ENCODE measurements at regions not wholly inside any gene's neighbourhood (a gene's known extent, or its start where the extent isn't known, plus 50 kb on each side); places are given as distances from the start of the nearest gene placed in this dataset.

DNA sequence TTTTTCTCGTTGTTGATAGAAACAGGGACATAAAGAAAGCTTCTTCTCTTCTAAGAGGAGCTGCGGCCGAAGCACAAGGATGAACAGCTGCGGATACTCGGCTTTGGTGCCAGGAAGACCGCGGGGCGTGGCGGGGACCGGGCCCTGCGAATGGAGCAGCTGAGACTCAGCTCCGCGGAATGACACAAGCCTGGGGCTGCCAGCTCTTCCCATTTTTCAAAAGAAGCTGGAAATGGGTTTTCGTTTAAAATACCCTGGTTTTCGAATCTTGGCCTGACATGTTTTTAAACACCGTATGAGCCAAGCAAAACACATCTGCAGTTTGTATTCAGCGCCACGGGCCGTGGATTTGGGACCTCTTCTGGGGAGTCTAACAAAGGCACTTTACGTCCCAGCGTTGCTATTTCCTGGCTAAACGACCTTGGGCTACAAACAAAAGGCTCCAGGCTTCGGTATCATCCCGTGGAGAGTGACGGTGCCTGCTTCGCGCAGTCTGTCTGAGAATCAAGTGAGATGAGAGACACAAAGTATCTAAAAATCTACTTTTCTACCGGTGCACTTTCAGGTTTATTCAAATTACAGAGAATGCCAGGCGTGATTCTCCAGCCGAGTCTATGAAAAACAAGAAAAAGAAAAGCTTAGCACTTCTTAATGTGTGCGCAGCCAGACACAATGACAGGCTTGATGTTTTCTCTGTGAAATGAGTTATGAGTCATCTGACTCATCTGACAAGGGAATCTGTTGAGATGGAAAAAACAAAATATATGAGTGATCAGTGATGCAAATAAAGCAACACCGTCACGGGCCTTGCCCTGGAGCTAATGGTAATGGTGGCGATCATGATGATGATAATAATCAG lies 114.0 kb upstream of the TMEM132D start:
- DNase-seq = no peak

DNA sequence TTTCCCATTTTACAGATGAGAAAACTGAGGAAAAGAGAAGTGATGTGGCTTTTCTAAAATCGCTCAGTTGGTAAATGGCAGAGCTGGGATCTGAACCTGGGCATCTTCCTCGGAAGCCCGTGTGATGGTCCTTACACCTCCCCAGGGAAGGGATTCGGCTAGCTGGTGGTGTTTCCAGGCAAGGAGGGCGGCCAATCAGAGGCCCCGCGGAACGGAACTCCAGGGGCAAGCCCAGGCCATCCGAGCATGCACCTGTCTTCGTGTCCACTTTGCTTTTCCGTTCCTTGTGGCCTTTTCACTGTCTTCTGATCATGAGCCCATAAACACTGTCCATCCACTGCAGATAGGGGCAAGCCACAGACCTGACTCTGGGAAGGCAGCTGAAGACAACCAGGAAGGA lies 114.8 kb upstream of the TMEM132D start:
- DNase-seq = no peak

DNA sequence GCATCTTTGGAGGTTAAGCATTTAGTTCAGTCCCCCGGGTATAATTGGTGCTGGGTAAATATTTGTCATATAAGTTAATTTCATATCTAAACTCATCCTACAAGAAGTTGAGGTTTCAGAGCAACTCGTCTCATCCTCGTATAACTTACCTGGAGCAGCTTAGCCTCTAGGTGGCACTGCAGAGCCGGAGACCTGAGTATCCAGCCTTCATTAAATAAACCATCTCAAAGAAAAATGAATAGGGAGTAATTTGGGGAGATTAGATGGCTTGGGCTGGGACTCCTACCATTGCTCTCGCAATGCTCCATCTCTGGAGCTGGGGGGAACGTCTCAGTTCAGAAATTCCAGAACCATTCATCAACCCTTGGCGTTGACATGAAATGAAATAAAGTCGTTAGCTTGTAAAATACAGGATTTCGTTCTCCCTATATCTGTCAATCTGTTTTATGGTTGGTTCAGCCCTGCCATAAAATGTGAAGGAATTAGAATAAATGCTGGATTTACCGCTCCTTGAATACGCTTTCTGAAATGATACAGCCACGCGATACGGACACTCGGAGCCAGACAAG lies 122.9 kb upstream of the TMEM132D start:
- peak; percentile 43 for DNase-seq

DNA sequence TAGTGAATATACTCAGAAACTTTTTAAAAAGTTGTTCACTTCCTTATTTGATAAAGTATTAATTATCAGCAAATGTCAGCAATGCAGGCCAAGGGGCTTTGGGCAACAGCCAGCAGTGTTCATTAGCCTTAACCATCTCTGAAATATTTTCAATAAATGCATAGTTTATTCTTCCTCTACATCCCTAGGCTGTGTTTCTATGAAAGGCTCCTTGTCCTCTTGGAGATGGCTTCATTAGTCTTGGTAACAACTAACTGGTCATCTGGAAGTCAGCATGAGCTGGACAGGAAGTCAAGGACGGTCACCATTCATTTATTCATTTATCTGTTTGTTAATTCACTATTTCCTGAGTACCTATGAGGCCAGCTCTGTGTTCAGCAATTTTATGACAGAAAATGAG lies 124.0 kb upstream of the TMEM132D start:
- no peak for DNase-seq

DNA sequence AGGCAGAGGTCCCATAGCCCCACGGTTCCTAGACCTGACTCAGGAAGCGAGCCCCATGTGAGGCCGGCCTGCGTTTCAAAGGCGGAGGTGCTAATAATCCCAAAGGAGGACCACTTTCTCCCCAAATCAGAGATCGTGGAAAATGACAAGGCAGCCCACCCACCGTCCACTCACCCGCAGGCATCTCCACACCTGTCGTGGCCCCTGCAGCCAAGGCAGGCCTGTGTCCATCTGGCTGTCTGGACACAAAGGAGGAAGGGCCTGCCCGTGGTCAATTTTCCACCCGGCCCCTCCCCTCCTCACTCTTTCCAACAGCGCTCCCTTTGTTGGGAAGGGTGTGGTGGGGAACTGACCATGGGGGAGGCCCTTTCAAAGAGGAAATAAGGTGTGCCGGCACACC lies 125.3 kb upstream of the TMEM132D start:
- no peak for DNase-seq

DNA sequence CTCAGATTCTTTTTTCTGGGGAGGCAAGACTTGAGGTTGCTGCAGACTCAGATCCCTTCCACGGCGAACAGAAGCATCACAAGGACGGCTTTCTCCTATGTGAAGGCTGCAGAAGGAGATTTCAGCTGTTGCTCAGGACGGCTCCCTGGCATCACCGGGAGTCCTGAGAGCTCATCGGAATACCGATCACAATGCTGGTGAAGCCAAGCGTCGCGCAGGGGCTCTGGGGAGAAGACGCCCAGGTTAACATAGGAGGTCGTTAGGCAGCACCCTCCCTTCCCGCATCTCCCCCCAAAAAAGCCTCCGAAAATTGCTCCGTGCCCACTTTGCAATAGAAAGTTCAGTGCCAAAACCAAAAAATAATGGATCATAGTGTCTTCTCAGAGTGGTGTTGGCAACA lies 127.2 kb upstream of the TMEM132D start:
- DNase-seq = no peak

DNA sequence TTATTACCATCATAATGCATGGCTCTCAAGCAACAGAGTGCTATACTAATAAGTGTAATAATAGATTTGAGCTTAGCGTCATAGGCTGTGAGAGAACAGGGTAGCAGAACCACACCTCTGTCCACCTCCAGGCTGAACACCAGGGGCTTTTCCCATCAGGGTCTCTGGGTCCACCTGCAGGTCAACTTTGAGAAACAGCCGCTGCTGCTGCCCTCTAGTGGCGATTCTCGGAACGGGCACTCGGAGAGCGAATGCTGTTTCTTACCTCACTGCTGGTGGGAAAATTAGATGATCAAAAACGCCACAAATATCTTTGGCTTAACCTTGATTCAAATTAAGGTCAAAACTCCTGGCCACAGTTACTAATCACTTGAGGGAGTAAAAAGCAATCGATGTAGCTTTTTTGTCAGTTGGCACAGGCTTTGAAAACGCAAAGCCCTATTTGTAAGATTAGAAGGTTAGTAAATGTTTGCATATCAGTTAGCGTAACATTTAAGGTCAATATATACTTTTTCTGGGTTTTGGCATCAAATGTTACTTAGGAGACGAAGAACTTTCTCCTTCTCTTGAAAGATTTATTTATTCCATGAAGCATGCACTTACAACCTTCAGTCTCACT lies 127.9 kb upstream of the TMEM132D start:
- DNase-seq = peak; percentile 65

DNA sequence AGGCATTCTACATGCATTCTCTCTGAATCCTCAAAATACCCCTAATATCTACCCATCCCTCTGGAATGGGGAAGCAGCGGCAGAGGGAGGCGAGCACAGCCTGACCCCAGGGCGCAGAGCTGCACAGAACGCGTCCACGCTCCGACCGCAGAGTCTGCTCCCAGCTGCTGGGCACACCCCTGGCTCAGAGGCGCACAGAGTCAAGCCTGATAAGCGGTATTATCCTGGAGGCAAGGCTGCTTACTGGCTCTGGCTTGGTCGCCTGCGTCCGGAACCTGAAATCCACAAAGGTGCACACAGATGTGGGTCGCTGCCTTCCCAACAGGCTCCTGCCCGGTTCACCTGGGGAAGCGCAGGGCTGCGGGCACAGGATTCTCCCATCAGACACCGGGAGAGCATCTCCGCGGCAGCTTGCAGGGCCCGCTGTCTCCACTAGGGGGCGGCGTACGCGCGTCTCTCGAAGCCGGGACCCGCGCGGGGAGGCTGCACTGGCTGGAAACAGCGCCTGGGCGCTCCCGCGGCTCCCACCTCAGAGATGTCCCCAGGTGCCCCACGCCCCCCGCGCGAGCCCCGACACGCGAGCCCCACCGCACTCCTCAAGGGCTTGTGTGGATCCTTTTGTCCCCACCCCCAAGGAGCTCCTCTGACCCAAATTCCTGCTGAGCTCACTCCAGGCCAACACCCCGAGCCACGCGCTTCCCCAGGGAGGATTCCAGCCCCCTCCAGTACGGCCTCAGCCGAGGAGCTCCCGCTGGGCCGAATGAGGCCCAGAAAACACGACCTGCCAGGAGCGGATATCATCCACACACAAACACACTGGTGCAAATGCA lies 120.1 kb upstream of the FZD10 start:
- peak; percentile 32 for DNase-seq

DNA sequence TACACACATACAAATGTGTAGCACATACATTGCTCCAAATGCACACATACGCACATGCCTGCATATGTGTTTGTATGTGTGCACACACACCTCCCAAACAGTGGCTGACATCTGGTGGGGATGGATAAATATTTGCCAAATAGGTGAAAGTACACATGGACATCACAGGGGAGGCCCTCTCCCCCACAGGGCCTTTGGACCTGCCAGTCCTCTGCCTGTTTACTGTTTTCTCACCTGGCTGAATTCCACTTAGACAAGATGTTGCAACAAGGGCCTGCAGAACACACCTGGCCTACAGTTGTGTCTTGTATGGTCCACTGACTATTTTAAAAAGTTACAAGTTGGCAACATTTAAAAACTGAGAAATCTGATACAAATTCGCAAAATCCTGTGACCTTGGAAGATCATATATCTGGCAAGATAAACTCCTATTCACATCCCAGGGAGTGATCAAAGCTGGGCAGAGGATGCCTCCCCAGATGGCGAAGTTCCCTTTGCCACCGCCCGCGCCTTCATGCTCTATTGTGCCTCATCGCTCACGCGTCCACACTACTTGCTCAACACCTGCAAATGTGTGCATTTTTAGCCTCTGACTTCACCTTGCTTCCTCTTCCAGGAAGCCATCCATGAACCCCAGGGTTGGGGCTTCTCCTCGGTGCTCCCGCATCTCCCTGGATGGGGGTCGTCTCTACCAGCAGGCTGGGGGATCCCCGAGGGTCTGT lies 118.4 kb upstream of the FZD10 start:
- no peak for DNase-seq

DNA sequence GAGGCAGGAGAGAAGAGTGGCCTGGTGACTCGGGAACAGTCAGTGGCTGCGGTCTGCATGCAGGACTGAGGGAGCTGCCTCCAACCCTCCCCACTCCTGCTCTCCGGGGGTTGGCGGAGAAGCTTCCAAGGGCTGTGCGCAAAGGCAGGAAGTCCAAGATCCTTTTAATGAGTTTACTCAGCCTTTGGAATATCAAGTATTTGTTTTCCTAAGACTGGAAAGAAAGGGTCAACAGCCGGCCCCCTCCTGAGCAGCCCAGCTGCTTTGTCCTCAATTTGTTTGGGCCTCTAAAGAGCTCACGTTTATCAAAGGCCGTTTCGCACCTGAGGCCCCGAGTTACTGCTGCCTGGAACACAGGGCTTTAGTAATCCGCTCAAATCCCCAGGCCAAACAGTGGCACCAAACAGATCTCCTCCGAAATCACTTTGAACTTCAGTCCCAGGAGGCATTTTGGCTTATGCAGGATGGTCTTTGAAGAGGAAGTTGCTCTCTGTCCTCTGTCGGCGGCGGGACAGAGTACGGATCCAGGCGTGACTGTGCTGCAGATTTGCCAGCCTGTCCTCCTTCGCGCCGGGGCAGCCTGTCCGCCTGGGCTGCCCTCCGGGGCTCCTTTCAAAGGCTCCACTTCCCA lies 117.2 kb upstream of the FZD10 start:
- DNase-seq = no peak

DNA sequence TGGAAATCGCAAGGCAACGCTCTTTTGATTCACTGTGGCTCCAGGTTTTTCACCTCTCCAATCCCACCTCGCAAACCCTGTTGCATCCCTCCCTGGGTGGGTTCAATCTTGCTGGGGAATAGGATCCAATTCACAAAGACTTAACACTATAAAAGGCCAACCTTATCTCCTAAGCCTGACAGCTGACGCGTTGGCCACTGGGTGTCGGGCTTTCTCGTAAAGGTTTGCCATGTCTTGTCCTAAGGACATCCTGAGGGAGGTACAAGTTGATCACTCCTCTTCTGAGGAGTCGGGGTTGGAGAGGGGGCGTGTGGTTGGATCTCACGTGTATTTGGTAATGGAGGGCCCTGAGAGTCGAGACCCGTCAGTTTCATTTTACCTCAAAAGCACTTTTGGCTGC lies 112.6 kb upstream of the FZD10 start:
- DNase-seq = no peak

DNA sequence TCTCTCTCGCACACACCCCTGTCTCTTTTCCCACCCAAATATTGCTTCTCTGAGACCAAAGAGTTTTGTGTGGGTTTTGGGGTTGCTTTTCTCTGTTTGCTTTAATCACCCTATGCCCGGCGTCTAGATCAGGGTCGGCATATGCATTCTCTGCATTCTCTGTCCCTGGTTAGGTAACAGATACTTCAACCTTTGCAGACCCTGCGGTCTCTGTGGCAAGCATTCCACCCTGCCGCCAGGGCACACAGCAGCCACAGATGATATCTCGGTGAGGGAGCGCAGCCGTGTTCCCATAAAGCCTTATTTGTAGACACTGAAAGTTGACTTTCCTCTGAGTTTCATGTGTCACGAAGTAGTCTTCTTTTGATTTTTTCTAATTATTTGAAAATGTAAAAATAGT lies 110.4 kb upstream of the FZD10 start:
- no peak for DNase-seq

DNA sequence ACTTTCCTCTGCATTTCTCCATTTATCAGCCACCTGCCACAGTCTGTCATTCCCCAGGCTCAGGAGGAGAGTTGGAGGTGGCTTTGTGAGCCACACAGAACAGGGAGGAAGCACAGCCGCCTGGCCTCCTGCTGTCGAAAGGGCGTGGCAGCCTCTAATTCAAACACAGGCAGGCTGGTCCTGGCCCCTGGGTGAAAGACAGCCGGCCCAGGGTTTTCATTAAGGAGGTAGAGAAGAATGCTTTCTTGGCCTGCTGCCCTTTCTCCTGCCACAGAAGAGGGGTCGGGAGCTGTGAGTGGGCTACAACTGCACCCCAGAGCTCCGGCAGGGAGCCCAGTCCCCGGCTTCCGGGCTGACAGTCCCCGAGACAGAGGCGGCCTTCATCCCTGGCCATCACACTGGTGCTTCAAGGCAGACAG lies 108.6 kb upstream of the FZD10 start:
- DNase-seq = no peak

DNA sequence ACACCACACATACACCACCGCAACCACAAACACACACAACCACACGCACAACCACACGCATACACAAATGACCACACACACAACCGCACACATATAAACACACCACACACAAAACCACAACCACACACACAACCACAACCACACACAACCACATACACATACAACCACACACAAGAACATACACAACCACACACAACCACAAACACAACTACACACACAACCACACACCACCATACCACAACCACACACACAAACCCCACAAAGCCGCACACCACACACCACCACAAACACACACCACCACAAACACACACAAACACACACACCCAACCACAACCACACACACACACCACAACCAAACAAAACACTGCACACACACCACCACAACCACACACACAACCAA lies 107.5 kb upstream of the FZD10 start:
- DNase-seq = no peak

DNA sequence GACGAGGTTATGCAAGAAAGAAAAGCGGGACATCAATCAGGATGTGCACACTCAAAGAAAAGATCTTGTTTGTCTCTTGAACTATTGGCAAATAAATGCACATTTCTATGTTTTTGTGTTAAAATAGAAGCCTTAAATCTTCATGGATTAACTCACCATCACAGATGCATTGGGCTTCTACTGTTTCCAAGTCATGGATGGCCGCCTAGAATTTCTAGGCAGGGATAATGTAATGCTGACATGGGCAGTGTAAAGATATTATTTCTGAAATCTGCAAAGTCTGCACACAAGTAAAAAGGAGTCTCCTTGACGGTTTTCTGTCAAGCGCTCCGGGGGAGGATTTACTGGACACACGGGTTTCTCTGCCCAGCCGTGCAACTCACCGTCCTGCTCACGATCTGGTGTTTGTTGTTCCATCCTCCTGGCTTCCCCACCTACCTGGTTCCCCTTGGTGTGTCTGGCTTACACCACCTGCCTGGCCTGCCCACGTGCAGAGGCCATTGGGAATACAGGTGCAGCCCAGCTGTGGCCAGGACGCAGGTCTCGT lies 103.3 kb upstream of the FZD10 start:
- DNase-seq = no peak

DNA sequence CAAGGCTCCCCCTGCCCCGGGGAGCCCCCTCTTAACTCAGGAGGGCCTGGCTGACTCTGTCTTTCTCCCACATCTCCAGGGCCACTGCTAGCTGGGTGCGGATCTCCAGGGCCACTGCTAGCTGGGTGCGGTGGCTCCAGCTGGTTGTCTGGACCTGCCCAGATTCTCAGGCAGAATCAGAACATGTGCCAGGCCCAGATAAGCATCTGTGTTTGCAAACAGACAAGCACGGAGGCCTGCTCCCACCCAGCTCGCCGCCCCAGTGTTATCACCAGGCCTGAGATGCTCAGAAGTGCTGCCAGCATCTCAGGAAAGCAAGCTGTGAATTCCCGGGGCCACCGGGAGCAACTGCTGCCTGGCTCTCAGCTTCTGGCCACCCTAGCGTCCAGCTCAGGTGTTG lies 98.4 kb upstream of the FZD10 start:
- DNase-seq = no peak

DNA sequence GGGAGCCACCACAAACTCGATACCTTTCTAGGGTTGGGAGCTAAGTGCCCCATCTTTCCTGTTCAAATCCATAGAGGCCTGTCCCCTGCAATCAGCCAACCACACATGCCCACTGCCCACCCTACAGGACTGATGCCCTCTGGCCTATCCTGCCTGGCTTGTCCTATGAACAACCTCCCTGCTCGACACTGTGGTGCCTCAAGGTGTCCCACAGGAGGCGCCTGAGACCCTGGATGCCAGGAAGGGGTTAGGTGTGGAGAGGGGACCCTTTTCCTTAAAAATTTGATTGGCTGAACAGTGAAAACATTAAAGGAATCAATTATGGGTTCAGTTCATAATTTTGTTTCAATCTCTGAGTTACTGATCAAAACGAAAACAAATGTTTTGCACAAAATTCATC lies 97.3 kb upstream of the FZD10 start:
- no peak for DNase-seq

DNA sequence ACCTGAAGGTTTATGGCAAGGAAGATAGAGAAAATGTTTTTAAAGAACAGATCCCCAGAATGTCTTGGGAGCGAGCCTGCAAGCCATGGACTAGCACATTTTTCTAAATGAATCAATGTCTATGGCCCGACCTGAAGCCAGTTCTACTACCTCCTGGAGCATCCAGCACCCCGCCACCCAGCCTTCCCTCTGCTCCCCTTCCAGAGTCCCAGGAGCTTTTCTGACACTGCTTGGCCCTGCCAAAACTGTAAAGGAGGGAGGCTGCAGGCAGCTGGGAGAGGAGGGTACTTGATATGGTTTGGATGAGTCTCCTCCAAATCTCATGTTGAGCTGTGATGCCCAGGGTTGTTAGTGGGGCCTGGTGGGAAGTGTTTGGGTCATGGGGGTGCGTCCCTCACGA lies 95.5 kb upstream of the FZD10 start:
- DNase-seq = no peak

DNA sequence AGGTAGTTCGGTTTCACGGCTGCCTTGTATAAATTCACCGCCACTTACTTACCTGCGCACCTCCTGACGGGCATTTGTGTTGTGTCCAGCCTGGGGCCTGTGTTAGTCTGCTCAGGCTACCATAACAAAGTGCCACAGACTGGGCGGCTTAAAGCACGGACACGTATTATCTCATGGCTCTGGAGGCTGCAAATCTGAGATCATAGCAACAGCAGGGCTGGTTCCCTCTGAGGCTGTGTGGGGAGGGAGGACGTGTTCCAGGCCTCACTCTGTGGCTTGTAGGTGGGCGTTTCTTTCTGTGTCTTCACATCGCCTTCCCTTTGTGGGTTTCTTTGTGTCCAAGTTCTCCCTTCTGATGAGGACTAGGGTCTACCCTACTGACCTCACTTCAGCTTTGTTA lies 93.5 kb upstream of the FZD10 start:
- DNase-seq = no peak

DNA sequence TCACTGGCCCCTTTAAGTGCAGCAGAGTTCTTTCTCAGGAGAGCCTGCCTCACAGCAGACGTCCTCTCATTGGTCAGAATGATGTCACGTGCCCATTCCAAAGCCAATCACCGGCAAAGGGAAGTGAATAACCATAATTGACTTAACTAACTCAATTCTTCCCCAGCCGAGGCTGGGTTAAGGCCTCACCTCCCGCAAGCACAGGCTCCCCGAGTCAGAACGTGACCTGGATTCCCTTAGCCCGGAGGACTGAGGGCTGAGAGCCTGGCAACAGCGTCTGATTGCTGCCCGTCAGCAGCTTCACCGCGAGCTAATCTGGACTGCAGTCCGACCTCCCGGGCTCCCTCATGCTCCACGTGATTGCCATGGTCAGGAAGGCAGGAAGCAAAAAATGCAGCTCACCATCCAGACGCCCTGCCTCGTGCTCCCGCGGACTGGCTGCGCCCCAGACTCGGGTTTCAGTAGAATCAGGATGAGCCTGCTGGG lies 92.1 kb upstream of the FZD10 start:
- DNase-seq = no peak

DNA sequence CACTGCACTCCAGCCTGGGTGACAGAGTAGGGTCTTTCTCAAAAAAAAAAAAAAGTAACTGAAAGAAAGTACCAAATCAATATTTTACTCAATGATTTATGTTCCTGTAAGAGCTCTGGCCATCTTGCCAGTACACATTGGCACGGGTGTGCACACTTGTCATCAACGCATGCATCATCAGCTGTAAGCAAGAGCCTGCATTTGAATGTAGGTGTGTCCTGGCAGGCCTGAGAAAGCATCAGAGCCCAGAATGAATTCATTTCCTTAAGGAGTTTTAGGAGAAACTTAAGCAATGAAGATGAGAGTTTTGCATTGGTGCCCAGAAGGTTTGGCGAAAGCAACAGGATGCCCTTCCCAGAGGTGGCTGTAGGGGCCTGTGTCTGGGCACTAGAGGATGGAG lies 88.5 kb upstream of the FZD10 start:
- DNase-seq = no peak

Data from suppressor macrophage treated with lipopolysaccharide for 4 hours (primary cell).